NCI-H748 (cell line): ENCODE measurements at regions not wholly inside any gene's neighbourhood (a gene's known extent, or its start where the extent isn't known, plus 50 kb on each side); places are given as distances from the start of the nearest gene placed in this dataset.

Experiments used
- DNase-seq: peaks from one replicate; lab custom pipeline; 2025; ENCODE audit not compliant: unreplicated experiment; lab: John Stamatoyannopoulos, UW

DNA sequence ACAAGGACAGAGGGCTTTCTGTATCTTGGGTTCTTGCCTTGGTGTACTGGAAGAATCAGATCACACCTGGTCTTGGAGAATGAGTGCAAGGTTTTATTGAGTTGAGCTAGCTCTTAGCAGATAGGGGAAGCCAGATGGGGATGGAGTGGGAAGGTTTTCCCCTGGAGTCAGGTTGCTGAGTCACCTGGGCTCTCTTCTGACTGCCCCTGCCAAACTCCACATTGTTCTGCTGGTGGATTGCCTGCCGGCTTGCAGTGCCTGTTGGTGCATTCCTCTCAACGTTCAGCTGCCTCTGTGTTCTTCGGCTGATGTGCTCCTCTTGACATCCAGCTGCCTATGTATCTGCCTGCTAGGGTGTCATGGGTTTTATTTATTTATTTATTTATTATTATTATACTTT, 1431.1 kb downstream of the CDH8 start:
- no peak for DNase-seq

DNA sequence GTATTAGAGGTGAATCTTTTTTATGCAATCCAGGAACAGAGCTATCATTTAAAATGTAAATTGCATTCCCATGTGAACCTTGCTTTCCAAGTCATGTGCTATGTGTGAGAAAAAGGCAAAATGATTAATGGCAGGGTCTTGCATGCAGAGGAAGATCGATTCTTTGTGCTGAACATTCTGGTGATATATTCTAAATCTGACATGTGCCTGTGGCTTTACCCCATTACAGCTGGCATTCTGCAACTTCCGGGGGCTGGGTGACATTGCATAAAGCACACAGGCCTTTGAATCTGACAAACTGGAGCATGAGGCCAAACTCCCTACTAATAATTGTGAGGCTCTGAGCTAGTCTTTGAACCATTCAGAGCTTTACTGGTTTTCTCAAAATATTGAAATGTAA, 1449.7 kb downstream of the CDH8 start:
- no peak for DNase-seq

DNA sequence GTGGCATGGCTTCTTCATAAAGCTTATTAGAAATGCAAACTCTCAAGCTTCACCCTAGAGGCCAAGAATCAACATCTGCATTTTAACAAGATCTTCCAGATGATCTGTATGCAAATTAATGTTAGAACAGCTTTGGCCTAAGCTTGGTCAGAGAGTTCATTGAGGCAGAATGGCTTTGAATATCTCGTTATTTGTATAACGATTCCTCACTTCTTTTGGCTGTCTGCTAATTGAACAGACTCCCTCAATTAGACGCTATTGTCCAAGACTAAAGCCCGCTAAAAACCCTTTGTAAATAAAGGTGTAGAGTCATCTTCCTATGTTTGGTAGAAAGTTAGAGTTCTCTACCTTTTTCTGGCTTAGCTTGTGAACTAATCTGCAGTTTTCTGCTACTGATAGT, 1453.7 kb downstream of the CDH8 start:
- DNase-seq: peak; percentile 23

DNA sequence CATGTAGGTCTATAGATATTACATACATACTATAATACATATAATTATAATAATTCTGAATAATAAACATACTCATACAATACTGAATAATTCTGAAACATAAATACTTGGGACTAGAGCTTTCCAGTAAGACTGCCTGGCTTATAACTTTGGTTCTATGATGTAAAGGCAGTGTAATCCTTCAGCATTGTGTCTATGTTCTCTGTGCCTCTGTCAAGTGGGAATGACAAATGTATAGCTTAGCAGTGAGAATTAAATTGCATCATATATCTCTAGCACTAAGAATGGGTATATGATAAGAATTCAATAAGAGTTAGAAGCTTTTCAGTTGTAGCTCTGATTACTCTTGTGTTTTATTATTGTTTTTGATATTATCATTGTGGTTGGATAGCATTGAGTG, 1469.3 kb downstream of the CDH8 start:
- no peak for DNase-seq

DNA sequence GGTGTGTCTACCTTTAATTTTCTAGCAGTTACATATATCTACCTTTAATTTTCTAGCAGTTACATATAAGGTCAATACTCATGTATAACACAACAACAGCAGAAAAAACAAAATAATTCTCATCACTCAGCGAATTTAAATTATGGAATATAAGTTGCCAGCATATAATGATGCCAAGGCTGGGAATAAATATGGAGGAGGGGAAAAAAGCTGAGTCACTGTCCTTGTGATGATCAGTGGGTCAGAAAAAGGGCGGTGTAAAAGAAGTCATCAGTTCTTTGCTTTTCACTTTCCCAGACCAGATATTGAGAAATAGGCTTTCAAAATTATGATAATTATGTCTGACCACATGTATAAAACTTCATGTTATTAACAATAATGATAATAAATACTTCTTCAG, 1471.7 kb downstream of the CDH8 start:
- DNase-seq: no peak

DNA sequence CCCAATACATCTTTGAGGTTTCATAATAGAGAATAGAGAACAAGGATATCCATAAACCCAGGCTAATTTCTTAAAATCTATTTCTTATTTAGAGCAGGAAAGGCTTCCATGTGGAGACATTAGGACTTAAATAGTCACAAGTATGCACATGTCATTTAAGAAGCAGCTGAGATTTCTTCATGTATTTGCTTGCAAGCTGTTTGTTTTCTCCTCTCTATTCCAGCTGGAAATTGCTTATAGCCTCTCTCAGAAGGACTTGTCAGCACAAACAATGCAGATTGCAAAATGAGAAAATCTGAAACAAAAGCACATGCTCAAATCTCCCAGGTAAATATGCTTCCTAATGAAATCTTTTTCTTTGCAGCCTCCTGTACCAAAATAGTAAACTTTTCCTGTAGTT, 1473.1 kb downstream of the CDH8 start:
- DNase-seq: no peak

DNA sequence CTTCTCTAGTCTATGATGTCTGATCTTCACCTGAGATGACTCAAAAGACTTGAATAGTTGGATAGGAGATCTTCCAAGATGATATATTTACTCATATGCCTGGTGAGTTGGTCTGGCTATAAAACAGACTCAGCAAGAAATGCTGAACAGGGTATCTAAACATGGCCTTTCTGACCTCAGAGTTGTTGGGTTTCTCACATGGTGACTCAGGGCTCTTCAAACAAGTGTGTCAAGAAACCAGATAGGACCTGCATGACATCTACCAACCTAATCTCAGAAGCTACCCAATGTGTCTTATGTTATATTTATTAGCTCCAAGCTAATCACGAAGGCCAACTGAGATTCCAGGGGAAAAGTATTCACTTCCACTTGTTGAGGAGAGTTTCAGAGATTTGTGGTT, 1477.3 kb downstream of the CDH8 start:
- DNase-seq: no peak

DNA sequence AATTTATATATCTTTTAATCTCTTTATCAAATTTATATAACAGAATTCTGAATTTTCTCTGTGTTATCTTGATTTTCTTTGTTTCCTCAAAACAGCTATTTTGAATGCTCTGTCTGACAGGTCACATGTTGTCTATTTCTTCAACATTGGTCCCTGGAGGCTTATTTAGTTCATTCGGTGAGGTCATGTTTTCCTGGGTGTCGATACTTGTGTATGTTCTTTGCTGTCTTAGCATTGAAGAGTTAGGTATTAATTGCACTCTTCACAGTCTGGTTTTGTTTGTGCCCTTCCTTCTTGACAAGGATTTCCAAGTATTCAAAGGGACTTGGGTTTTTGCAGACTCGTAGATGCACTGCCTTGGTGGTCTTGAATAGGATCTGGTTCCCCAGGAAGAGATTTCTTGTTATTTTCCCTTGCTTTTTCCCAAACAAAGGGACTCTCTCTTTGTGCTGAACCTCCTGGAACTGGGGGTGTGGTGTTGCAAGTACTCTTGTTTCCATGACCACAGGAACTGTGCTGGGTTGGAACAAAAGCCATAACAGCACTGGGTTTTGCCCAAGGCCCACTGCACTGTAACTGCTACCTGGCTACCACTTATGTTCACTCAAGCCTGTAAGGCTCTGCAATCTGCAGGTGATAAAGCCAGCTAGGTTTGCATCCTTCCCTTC, 1483.0 kb downstream of the CDH8 start:
- DNase-seq: peak; percentile 42

DNA sequence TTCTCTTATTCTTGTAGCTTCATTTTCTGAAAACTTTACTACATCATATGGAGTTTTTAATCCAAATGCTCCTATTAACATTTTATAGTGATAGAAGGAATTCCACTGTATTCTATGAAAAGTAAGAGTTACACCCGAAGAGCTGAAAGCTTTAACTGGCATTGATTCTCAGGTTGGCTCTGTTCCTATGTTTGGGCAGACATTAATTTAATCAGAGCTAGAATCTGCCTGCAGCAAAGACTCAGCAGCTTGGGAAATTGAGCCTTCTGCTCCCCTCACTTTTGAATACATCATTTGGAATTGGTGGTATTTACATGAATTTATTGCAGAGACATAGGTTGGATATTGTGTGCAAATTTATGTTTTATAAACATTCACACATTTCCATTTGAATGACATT, 1494.7 kb downstream of the CDH8 start:
- no peak for DNase-seq

DNA sequence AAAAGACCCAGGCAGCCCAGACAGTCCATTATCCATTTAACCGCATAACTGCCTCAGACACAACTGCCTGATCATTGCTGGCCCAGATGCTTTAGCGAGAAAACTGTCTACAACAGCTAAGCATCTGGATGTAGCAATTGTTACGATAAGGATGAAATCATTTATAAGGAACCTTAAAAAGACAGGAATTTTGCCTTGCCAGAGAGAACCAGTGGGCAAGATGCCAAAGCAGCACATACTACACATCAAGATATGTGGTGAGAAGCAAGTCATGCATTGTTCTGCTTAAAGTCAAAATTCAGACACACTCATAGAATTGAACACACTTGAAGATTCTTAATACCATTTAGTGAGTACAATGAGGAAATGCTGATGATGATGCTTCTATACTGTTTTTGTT, 1525.3 kb downstream of the CDH8 start:
- DNase-seq: no peak

DNA sequence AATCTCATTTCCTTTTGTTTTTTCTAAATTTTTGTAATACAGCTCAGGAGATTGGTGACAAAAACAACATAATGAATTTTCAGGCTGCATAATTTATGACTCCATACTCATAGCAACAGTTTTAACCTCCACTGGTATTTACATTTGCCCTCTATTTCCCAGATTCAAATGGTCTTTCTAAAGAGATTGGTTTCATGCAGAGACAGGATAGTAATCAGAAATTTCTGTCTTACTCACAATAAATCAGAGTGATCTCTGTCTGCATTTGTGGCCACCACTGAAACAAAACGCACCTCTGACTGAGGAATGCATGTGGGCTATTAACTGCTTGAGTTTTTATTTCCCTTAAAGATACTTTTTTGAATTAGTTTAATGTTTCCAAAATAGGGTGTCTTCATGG, 1526.0 kb downstream of the CDH8 start:
- no peak for DNase-seq

DNA sequence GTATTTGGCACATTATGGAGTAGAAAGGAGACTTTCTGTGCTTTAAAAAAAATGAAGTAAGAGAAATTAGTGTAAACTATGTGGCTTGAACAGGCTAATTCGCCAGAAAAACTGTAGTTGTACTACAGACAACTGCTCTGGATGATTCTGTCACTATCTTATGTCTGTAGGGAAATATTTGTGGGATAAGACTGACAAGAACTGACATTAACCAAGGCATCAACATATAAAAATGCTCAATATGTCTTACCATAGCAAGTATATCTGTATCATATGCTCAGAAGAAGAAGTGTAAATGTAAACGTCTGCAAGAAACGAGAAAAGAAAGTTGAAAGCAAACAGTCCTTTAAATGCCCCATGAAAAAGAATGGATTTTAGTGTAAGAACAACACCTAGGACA, 1545.0 kb downstream of the CDH8 start:
- DNase-seq: no peak

DNA sequence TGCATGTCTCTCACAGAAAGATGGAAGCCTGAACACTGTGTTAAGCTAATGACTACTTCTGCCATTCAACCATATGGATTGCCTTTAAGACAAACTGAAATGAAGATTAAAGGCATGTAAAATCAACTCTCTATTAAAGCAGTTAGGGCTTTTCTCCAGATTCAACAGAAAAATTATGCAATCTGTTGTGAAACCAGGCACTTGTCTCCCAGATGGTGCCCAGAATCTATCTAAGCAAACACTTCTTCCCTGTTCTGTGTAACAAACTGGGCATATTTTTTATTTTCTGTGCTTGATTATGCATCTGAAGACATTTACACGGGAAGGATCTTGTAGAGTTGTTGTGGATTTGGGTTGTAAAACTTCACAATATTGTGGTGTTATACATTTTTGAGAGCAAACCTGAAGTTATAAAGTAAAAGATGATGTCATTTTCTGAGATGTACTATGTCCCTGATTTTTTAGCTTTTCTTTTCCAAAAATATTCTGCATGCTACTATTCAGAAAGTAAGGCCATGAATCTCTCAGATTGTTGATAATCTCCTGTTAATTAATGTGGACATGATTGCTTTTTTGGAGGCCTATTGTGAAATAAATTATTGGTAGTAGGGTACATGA, 1550.3 kb downstream of the CDH8 start:
- no peak for DNase-seq

DNA sequence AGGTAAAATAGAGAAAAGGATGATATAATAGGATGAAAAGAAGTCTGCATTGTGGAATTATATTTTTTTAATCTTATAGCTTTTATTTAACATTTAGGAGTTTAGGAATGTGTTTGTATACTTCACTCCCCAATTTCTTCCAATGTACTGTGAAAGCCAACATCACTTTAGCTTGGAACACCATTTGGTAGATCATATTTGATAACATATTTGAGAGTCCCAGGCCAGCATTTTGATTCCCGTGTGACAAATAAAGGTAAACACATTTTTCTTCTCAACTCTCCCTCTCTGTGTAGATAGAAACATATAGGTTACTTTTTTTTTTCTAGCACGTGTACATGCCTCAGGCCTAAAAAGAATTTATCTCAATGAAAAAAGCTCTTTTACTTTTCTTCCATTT, 1551.3 kb downstream of the CDH8 start:
- no peak for DNase-seq

DNA sequence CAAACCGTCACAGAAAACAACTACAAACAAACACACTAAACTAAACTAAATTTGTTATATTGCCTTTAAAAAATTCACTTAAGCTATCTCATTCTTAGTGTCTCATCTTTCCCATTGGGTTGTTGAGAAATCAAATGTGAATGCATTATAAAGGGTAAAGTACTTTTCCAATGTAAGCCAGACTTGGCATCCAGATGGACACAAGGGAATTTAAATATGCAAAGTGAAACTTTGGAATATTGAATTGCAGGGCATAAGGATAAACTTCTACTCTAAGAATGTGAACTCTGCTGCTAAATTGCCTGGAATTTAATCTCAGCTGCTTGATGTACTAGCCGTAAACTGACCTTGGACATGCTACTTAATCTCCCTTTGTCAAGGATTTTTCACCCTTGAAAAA, 1554.6 kb downstream of the CDH8 start:
- no peak for DNase-seq

DNA sequence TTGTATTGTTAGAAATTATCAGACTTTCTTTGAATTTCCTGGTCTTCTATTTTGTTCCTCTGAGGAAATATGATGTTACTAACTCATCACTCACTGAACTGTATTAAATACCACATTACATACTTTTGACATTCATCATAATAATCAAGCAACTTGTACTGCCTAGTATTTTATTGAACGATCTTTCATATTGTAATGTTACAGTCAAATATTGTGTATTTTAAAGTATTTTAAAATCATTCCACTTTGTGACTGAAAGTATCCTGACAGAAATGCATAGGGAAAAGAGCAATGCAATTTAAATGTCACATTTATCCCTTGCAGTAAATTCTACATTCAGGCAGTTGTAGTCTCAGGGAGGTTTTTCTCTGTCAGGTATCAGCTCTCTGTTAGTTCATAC, 1557.4 kb downstream of the CDH8 start:
- no peak for DNase-seq

DNA sequence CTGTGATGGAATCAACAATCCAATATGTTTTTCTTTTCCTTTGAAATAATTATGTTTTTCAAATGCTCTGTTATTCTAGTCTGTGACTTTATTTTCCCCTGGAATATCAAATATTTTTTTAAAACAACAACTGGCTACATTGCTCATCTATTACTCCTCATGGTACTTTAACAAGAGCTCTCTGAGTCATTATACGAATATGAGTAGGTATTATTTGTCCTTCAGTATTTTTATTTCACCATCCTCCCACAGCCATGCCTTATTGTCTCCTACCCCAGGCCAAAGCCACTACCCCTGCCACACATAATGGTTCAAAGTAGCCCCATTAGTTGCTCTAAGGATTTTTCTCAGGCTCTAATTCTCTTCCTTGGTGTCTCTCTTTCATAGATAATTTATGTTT, 1572.3 kb downstream of the CDH8 start:
- no peak for DNase-seq

DNA sequence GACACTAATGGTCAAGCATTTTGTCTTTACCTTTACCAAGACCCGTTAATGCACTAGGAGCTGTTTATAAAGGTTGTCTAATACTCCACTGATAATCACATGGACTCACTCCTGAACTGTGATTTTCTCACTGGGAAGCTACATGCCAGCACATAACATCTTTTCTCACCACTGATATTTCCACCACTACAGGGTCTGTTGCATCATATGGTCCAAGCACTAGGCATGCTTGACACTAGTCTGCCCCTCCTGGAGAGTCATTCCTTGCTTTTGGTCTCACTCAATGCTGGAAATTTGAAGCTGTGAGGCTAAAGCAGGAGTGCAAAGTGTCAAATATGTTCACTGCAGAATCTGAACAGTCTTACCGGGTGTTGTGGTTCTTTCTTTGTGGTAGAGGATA, 1576.8 kb downstream of the CDH8 start:
- no peak for DNase-seq

DNA sequence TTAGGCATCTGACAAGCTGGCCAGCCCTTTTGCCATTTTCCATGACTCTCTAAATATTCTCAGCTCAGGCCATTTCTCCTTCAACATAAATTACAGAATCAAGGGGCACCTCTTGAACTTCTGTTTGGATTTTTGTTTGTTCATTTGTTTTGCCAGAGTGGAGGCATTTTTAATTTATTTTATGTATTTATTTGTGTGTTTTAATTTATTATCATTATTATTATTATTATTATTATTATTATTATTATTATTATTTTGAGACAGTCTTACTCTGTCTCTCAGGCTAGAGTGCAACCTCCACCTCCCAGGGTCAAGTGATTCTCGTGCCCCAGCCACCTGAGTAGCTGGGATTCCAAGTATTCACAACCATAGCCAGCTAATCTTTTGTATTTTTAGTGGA, 1578.0 kb downstream of the CDH8 start:
- DNase-seq: no peak

DNA sequence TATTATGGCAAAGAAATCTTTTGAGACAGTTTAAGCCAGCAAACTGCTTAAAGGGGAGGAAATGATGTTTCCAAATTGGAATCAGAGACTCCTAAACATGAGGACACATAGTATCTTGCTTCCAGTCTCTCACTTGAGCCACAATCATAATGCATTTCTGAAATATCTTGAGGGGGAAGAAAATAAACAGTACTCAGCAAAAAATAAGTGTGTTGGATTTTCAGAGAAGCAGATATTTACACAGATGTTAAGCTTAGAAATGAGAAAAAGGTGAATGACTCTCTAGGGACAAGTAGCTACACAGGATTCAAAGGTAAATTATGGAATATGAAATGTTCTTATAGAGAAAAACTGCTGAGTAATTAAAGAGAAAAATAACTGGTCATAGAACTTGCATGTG, 1583.6 kb downstream of the CDH8 start:
- DNase-seq: no peak

DNA sequence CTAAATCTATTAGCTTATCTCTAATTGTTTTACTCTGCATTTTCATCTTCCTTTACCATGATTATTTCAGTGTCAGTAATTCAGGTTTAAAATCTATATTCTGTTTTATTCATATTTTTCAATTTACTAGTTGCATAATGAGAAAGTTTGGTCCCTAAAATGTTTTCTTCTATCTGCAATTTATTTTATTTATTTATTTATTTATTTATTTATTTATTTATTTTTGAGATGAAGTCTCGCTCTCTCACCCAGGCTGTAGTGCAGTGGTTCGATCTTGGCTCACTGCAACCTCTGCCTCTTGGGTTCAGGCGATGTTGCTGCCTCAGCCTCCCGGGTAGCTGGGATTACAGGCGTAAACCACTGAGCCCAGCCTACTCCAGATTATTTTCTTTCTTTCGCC, 1597.3 kb downstream of the CDH8 start:
- no peak for DNase-seq

DNA sequence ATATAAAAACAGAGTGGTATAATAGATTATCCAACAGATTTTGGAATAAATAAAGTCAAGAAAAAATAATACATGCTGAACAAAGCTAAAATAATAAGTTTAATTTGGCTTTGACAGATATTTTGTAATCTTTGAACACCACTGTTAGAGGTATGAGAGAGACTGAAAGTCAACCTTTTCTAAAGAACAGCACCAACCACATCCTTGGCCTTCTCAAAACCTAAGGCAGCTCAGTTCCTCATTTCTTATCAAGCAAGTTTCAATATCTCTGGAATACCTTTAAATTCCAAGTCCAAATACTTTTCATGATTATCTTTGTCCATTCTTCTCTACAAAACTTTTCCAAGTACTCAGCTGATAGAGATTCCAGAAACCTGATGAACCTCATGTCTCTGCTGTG, 1603.8 kb downstream of the CDH8 start:
- DNase-seq: no peak

DNA sequence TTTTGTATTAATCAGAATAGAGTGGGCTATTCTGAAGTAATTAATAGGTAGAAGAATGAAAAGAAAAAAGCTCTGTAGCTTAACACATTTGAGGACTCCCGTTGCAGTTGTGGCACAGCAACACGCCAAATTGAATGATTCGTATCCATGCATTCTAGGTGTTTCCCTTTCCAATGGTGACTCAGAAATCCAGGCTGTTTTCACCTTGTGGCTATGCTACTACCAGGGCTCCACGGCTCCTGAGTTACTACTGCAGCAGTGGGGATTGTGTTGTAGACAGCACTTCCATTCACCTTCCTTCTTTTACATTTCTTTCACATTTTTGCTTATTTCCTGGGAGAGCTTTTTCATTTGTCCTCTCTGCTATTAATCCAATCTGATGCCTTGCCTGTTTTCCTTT, 1616.4 kb downstream of the CDH8 start:
- peak; percentile 19 for DNase-seq
